Urothelium cell line (cell line): ENCODE measurements at regions not wholly inside any gene's neighbourhood (a gene's known extent, or its start where the extent isn't known, plus 50 kb on each side); places are given as distances from the start of the nearest gene placed in this dataset.

Experiments
- DNase-seq: peaks from one replicate; pipeline ENCODE4 v3.0.0; 2011; ENCODE audit warnings: low spot score, mixed read lengths
- FAIRE-seq: peaks from 2 replicates; lab custom pipeline; 2011; peaks lifted over from hg19 to GRCh38; lab: Jason Lieb, UNC

- FAIRE-seq (no peak), DNase-seq (no peak)
Observed at GRCh38 chr6:112690497-112691202, 343.5 kb downstream of the RFPL4B start.

- FAIRE-seq = no peak
- peak; percentile 20 for DNase-seq
Observed at GRCh38 chr6:112691289-112691688, 344.2 kb downstream of the RFPL4B start.

GRCh38 chr6:112695001-112695400 lies 347.9 kb downstream of the RFPL4B start:
- DNase-seq = no peak
- no peak for FAIRE-seq

- FAIRE-seq (no peak), DNase-seq (no peak)
Observed at GRCh38 chr6:112697265-112697664, 350.1 kb downstream of the RFPL4B start.

- DNase-seq (peak; percentile 4), FAIRE-seq (no peak)
Observed at GRCh38 chr6:112701201-112701600, 354.1 kb downstream of the RFPL4B start.

- no peak for FAIRE-seq
- no peak for DNase-seq
Observed at GRCh38 chr6:112710710-112711109, 363.6 kb downstream of the RFPL4B start.

GRCh38 chr6:112713402-112713801 lies 366.3 kb downstream of the RFPL4B start:
- no peak for FAIRE-seq
- DNase-seq = no peak

GRCh38 chr6:112717401-112717800 lies 370.3 kb downstream of the RFPL4B start:
- FAIRE-seq (no peak), DNase-seq (no peak)

GRCh38 chr6:112717856-112718255 lies 370.7 kb downstream of the RFPL4B start:
- no peak for FAIRE-seq
- DNase-seq = no peak

GRCh38 chr6:112725541-112726085 lies 378.5 kb downstream of the RFPL4B start:
- DNase-seq = no peak
- no peak for FAIRE-seq

GRCh38 chr6:112735129-112735528 lies 388.0 kb downstream of the RFPL4B start:
- DNase-seq (no peak), FAIRE-seq (no peak)

- FAIRE-seq (no peak), DNase-seq (no peak)
Observed at GRCh38 chr6:112739766-112740165, 392.6 kb downstream of the RFPL4B start.

GRCh38 chr6:112743323-112743722 lies 396.2 kb downstream of the RFPL4B start:
- DNase-seq (no peak), FAIRE-seq (no peak)

- FAIRE-seq (no peak), DNase-seq (no peak)
Observed at GRCh38 chr6:112744827-112745226, 397.7 kb downstream of the RFPL4B start.

- DNase-seq (no peak), FAIRE-seq (no peak)
Observed at GRCh38 chr6:112745765-112746164, 398.6 kb downstream of the RFPL4B start.

GRCh38 chr6:112749673-112750072 lies 402.5 kb downstream of the RFPL4B start:
- DNase-seq = no peak
- no peak for FAIRE-seq

- FAIRE-seq (no peak), DNase-seq (no peak)
Observed at GRCh38 chr6:112752305-112752704, 405.2 kb downstream of the RFPL4B start.

- FAIRE-seq = no peak
- no peak for DNase-seq
Observed at GRCh38 chr6:112752791-112753190, 405.7 kb downstream of the RFPL4B start.

GRCh38 chr6:112760831-112761230 lies 413.7 kb downstream of the RFPL4B start:
- FAIRE-seq (no peak), DNase-seq (peak; percentile 2)

- no peak for DNase-seq
- no peak for FAIRE-seq
Observed at GRCh38 chr6:112761740-112762139, 414.6 kb downstream of the RFPL4B start.

- DNase-seq (no peak), FAIRE-seq (no peak)
Observed at GRCh38 chr6:112764377-112764776, 417.2 kb downstream of the RFPL4B start.

- no peak for DNase-seq
- no peak for FAIRE-seq
Observed at GRCh38 chr6:112770308-112770707, 423.2 kb downstream of the RFPL4B start.

GRCh38 chr6:112773187-112773586 lies 426.1 kb downstream of the RFPL4B start:
- DNase-seq (no peak), FAIRE-seq (no peak)
